ENCODE measurements at regions not wholly inside any gene's neighbourhood (a gene's known extent, or its start where the extent isn't known, plus 50 kb on each side); places are given as distances from the start of the nearest gene placed in this dataset.
A peak's percentile ranks its signal among the peaks of the same experiment; 100 is the strongest.

GRCh38 chr2:4832642-4833041 lies 859.5 kb upstream of the SOX11 start:
- POLR2A ChIA-PET: no interaction called here
- intact Hi-C loops (cut with micrococcal nuclease; ENCODE audit: unreplicated experiment) (no loop called here), in situ Hi-C loops (cut with HindIII; ENCODE audit: extremely low pct_ligation_motif_present, low pct_unique_long_range_greater_than_20kb) (no loop called here)
- CTCF ChIA-PET (ENCODE audit: low intra/inter-chr PET ratio, low total read pairs): no interaction called here
- FAIRE-seq (no peak), ATAC-seq (no peak), DNase-seq (ENCODE audit: low spot score) (no peak)
- Histone ChIP-seq H3K4me3 (replicated peaks in 1 of 3; ENCODE audit: insufficient read depth in 1 of 3, low read depth in 2 of 3, low read length in 3 of 3) (no peak overlapping the region), H3K36me3 (replicated peaks in 1 of 2; ENCODE audit: control insufficient read depth in 1 of 2, insufficient read depth in 2 of 2, low read length in 2 of 2) (no peaks in the 10 kb centered on the region), H3K4me1 (ENCODE audit: insufficient read depth, low read length) (no peaks in the 10 kb centered on the region), H2AFZ (ENCODE audit: low read length) (no peak overlapping the region), H3K9me3 (ENCODE audit: low read length) (peaks cover 95% of the 10 kb centered on the region), H3K9ac (ENCODE audit: insufficient read depth, low read depth, low read length) (no peak overlapping the region), H3K79me2 (ENCODE audit: insufficient read depth, low read length) (no peaks in the 10 kb centered on the region), H3K27ac (ENCODE audit: extremely low read length, insufficient read depth, low read length) (no peak overlapping the region), H3K4me2 (ENCODE audit: low read depth, low read length) (no peak overlapping the region), H3K27me3 (ENCODE audit: control insufficient read depth in 1 of 2, insufficient read depth in 2 of 2, low read length in 2 of 2) (no peaks in the 10 kb centered on the region), H4K20me1 (ENCODE audit: insufficient read depth, low read length) (no peaks in the 10 kb centered on the region)
- TF ChIP-seq MAFK (conservative IDR thresholded peaks at IDR 0.05 in 1 of 2, IDR thresholded peaks at IDR 0.05 in 1 of 2; ENCODE audit: low read length in 2 of 2) (peak; percentile 27 to 61; a peak in 3 of 4 replicates), ARNTL (CRISPR knock-in tag; IDR thresholded peaks at IDR 0.05) (no peak), MAFF (IDR thresholded peaks at IDR 0.05; ENCODE audit: low read depth, low read length) (peak; percentile 40; the same call in 1 of the 2 replicates)
- no TSS peak for BruUV-seq (replicated peaks)
- WGBS (ENCODE audit: low lambda C conversion rate): 4% methylated on average over 5 of the region's 5 CpGs

- Histone ChIP-seq H3K27ac (ENCODE audit: extremely low read length, insufficient read depth, low read length) (no peak overlapping the region), H3K36me3 (replicated peaks in 1 of 2; ENCODE audit: control insufficient read depth in 1 of 2, insufficient read depth in 2 of 2, low read length in 2 of 2) (no peaks in the 10 kb centered on the region), H4K20me1 (ENCODE audit: insufficient read depth, low read length) (no peaks in the 10 kb centered on the region), H3K9me3 (ENCODE audit: low read length) (peaks cover 95% of the 10 kb centered on the region), H2AFZ (ENCODE audit: low read length) (no peak overlapping the region), H3K9ac (ENCODE audit: insufficient read depth, low read depth, low read length) (no peak overlapping the region), H3K4me1 (ENCODE audit: insufficient read depth, low read length) (no peaks in the 10 kb centered on the region), H3K4me3 (replicated peaks in 1 of 3; ENCODE audit: insufficient read depth in 1 of 3, low read depth in 2 of 3, low read length in 3 of 3) (no peak overlapping the region), H3K4me2 (ENCODE audit: low read depth, low read length) (no peak overlapping the region), H3K79me2 (ENCODE audit: insufficient read depth, low read length) (no peaks in the 10 kb centered on the region), H3K27me3 (ENCODE audit: control insufficient read depth in 1 of 2, insufficient read depth in 2 of 2, low read length in 2 of 2) (no peaks in the 10 kb centered on the region)
- no TSS peak for BruUV-seq (replicated peaks)
- intact Hi-C loops (cut with micrococcal nuclease; ENCODE audit: unreplicated experiment): no loop called here
- WGBS (ENCODE audit: low lambda C conversion rate): 0% methylated on average over 2 of the region's 2 CpGs
- ChIA-PET CTCF (ENCODE audit: low intra/inter-chr PET ratio, low total read pairs) (no interaction called here), POLR2A (no interaction called here)
- FAIRE-seq: no peak
- ATAC-seq: no peak
- no peak for DNase-seq (ENCODE audit: low spot score)
- in situ Hi-C loops (cut with HindIII; ENCODE audit: extremely low pct_ligation_motif_present, low pct_unique_long_range_greater_than_20kb): no loop called here
- TF ChIP-seq FUBP1 (CRISPR knock-in tag; IDR thresholded peaks at IDR 0.05; ENCODE audit: borderline replicate concordance): no peak
- TF ChIP-seq SMYD3 (CRISPR knock-in tag; IDR thresholded peaks at IDR 0.05): no peak
- TF ChIP-seq BCLAF1 (IDR thresholded peaks at IDR 0.05): no peak
- TF ChIP-seq GFI1 (CRISPR knock-in tag; IDR thresholded peaks at IDR 0.05; ENCODE audit: borderline replicate concordance): no peak
- TF ChIP-seq SP5 (CRISPR knock-in tag; IDR thresholded peaks at IDR 0.05; ENCODE audit: borderline replicate concordance, low read depth): no peak
- no peak for TF ChIP-seq IRF9 (CRISPR knock-in tag; IDR thresholded peaks at IDR 0.05; ENCODE audit: borderline replicate concordance)
- TF ChIP-seq KMT2B (CRISPR knock-in tag; IDR thresholded peaks at IDR 0.05): no peak
These were observed 853.6 kb upstream of the SOX11 start for GRCh38 chr2:4838626-4839025.
